ENCODE measurements at regions not wholly inside any gene's neighbourhood (a gene's known extent, or its start where the extent isn't known, plus 50 kb on each side); places are given as distances from the start of the nearest gene placed in this dataset.

DNA sequence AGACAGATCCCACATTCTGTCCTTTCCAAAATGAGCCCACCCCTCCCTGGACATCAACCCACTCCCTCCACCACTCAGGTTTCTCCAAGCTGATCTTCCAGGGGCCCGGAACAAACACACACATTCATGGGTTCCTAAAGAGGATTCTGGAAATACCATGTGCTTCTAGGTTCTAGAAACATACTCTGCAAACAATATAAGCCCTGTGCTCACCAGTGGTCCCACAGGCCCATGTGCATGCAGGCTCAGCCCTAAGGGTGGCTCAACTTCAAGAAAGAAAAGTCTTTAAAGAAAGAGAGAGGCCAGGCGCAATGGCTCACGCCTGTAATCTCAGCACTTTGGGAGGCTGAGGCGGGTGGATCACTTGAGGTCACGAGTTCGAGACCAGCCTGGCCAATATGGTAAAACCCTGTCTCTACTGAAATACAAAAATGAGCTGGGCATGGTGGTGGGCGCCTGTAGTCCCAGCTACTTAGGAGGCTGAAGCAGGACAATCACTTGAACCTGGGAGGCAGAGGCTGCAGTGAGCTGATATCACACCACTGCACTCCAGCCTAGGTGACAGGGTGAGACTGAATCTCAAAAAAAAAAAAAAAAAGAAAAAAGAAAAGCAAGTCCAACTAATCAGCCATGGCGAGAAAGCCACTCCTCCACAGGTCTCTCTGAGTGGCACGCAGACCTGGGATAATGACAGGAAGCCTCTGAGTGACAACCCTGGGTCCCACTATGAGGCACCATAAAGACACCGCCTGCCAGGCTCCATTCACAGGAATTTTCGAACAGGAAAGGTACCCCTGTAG lies 59.5 kb upstream of the PNMA1 start:
- ATAC-seq: no peak
- Histone ChIP-seq H3K27ac (ENCODE audit: low read length) (no peak overlapping the region), H3K27me3 (ENCODE audit: control insufficient read depth, insufficient read depth, low read length) (no peaks in the 10 kb centered on the region), H3K9me3 (ENCODE audit: control insufficient read depth, insufficient read depth, low read length) (no peaks in the 10 kb centered on the region), H3K4me3 (ENCODE audit: low read length) (no peak overlapping the region), H3K36me3 (ENCODE audit: control insufficient read depth, insufficient read depth, low read length) (no peaks in the 10 kb centered on the region), H3K4me1 (ENCODE audit: control insufficient read depth, insufficient read depth, low read length) (peaks cover 74% of the 10 kb centered on the region)
- WGBS (ENCODE audit: insufficient coverage): 86% methylated on average over 11 of the region's 11 CpGs
- Mint-ChIP-seq H3K27ac (peak overlapping the region; percentile 83 to 89), H3K4me3 (no peak overlapping the region), H3K9me3 (no peaks in the 10 kb centered on the region), H3K27me3 (ENCODE audit: low read depth in 2 of 2) (no peaks in the 10 kb centered on the region), H3K36me3 (no peaks in the 10 kb centered on the region), H3K4me1 (peaks cover 57 to 66% of the 10 kb centered on the region in 2 donors)
- DNase-seq: no peak
- intact Hi-C loops (cut with micrococcal nuclease): no loop called here
- TF ChIP-seq CTCF (IDR thresholded peaks at IDR 0.05): no peak

DNA sequence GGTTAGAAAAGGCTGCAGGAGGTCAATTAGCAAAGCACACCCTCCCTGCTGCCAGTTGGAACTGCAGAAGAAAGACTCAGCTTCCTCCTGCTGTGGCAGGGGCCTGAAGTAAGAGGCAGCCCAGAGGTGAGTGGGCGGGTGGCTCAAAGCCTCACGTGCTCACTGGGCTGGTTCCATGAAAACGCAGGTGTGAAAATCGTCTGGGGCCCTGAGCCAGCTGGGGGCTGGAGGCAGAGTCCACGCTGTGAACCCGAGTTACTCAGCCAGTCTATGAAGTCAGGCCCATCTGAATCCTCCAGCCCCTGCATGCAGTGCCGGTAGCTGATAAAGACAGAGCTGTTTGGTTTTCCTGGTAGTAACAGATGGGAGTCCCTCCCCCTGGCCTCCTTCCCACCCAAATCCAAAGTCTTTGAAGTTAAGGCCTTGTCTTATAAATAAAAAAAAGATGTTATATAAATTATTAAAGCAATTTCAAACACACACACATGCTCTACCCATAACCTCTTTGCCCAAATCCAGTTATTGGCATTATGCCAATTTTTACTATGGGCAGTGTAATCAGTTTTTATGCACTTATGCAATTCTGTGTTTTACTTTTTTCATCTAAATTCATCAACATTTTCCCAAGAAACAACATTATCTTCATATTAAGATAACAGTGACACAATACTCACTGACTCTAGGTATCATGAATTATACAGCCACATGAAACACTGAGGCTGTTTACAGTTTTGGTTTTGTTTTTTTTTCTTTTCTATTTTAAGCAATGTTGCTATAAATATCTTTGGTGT lies 57.9 kb upstream of the PNMA1 start:
- intact Hi-C loops (cut with micrococcal nuclease): loop anchor here (1.0 to 2.0 kb wide), 2 partner anchors 8 to 13 kb away; no protein-coding TSS in a partner anchor
- Histone ChIP-seq H3K36me3 (ENCODE audit: control insufficient read depth, insufficient read depth, low read length) (no peaks in the 10 kb centered on the region), H3K27me3 (ENCODE audit: control insufficient read depth, insufficient read depth, low read length) (no peaks in the 10 kb centered on the region), H3K4me3 (ENCODE audit: low read length) (no peak overlapping the region), H3K4me1 (ENCODE audit: control insufficient read depth, insufficient read depth, low read length) (peaks cover 62% of the 10 kb centered on the region), H3K27ac (ENCODE audit: low read length) (peak overlapping the region; percentile 76), H3K9me3 (ENCODE audit: control insufficient read depth, insufficient read depth, low read length) (no peaks in the 10 kb centered on the region)
- no peaks in the 10 kb centered on the region for H3K36me3 Mint-ChIP-seq
- peak overlapping the region; percentile 66 for H3K4me3 Mint-ChIP-seq
- under 1% methylated on average over 7 of the region's 7 CpGs for WGBS (ENCODE audit: insufficient coverage)
- no peaks in the 10 kb centered on the region for H3K9me3 Mint-ChIP-seq
- DNase-seq: peak in 1 of 2 donors; percentile 81
- TF ChIP-seq CTCF (IDR thresholded peaks at IDR 0.05): no peak
- H3K27ac Mint-ChIP-seq: peak overlapping the region; percentile 83 to 89
- H3K27me3 Mint-ChIP-seq (ENCODE audit: low read depth in 2 of 2): no peaks in the 10 kb centered on the region
- peaks cover 47 to 54% of the 10 kb centered on the region in 2 donors for H3K4me1 Mint-ChIP-seq
- ATAC-seq: peak; percentile 81 to 83 (median 82)

DNA sequence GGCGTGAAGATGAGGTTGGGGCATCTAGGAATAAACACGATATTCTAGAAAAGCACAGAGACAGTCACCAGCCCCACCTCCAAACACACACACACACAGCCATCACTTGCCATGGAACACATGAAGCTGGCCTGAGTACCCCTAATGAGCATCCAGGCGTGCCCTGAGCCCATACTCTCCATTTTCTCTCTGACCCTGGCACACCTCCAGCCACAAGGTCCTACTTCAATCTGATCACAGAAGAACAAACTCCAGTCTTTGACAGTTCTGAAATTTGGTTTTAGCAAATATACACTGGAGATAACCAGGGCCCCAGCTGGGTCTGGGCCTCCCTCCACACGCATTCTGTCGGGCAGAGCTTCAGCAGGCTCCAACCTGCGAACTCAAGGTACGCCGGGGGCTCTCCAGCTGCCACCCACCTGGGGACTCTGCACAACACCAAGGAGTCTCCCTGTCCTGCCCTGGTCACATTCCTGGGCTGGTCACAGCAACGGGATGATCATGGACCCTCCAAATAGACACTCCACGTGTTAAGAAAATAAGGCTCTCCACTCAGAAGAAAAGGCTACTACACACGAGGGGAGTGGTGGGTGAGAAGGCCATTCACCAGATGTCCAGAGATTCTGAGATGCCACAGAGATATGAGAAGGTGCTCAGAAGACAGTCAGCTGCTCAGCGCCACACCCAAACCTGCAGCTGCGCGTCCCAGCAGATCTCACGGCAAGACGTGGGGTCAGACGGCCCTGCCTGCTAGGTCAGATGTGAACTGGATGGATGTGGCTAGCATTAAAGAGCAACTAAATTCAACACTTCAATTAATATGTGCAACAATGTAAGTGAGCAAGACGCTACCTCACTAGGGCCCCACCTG lies 57.0 kb upstream of the PNMA1 start:
- Histone ChIP-seq H3K27ac (ENCODE audit: low read length) (peak overlapping the region; percentile 76), H3K9me3 (ENCODE audit: control insufficient read depth, insufficient read depth, low read length) (no peaks in the 10 kb centered on the region), H3K36me3 (ENCODE audit: control insufficient read depth, insufficient read depth, low read length) (no peaks in the 10 kb centered on the region), H3K4me1 (ENCODE audit: control insufficient read depth, insufficient read depth, low read length) (peaks cover 62% of the 10 kb centered on the region), H3K27me3 (ENCODE audit: control insufficient read depth, insufficient read depth, low read length) (no peaks in the 10 kb centered on the region), H3K4me3 (ENCODE audit: low read length) (no peak overlapping the region)
- Mint-ChIP-seq H3K4me1 (peaks cover 49 to 58% of the 10 kb centered on the region in 2 donors), H3K27me3 (ENCODE audit: low read depth in 2 of 2) (no peaks in the 10 kb centered on the region), H3K27ac (peak overlapping the region; percentile 83 to 89), H3K9me3 (no peaks in the 10 kb centered on the region), H3K36me3 (no peaks in the 10 kb centered on the region), H3K4me3 (peak overlapping the region; percentile 40)
- WGBS (ENCODE audit: insufficient coverage): 50% methylated on average over 16 of the region's 18 CpGs
- DNase-seq: no peak
- intact Hi-C loops (cut with micrococcal nuclease): loop anchor here (1.0 to 2.0 kb wide), 2 partner anchors 9 to 14 kb away; no protein-coding TSS in a partner anchor
- no peak for ATAC-seq
- TF ChIP-seq CTCF (IDR thresholded peaks at IDR 0.05): no peak
